Astrocyte (in vitro differentiated cells and primary cell): ENCODE measurements at regions not wholly inside any gene's neighbourhood (a gene's known extent, or its start where the extent isn't known, plus 50 kb on each side); places are given as distances from the start of the nearest gene placed in this dataset.

ENCODE experiments used
- EZH2 ChIP-seq: IDR thresholded peaks from 2 replicates; pipeline ENCODE4 v1.6.1; 2012; ENCODE audit warnings: mild to moderate bottlenecking, low read length, inconsistent platforms; ENCODE audit not compliant: insufficient read depth
- TF ChIP-seq, protein P1 (sequence below): IDR thresholded peaks from 2 replicates; pipeline ENCODE4 v1.5.1; 2011; ENCODE audit warnings: low read depth, mild to moderate bottlenecking, inconsistent platforms, low read length, moderate library complexity; ENCODE audit not compliant: insufficient read depth

- TF ChIP-seq, protein P1, sequence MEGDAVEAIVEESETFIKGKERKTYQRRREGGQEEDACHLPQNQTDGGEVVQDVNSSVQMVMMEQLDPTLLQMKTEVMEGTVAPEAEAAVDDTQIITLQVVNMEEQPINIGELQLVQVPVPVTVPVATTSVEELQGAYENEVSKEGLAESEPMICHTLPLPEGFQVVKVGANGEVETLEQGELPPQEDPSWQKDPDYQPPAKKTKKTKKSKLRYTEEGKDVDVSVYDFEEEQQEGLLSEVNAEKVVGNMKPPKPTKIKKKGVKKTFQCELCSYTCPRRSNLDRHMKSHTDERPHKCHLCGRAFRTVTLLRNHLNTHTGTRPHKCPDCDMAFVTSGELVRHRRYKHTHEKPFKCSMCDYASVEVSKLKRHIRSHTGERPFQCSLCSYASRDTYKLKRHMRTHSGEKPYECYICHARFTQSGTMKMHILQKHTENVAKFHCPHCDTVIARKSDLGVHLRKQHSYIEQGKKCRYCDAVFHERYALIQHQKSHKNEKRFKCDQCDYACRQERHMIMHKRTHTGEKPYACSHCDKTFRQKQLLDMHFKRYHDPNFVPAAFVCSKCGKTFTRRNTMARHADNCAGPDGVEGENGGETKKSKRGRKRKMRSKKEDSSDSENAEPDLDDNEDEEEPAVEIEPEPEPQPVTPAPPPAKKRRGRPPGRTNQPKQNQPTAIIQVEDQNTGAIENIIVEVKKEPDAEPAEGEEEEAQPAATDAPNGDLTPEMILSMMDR: no peak
- TF ChIP-seq EZH2: no peak
Observed at GRCh38 chr14:49505041-49505766, 81.0 kb downstream of the RPS29 start.
